ENCODE measurements at regions not wholly inside any gene's neighbourhood (a gene's known extent, or its start where the extent isn't known, plus 50 kb on each side); places are given as distances from the start of the nearest gene placed in this dataset.

DNA sequence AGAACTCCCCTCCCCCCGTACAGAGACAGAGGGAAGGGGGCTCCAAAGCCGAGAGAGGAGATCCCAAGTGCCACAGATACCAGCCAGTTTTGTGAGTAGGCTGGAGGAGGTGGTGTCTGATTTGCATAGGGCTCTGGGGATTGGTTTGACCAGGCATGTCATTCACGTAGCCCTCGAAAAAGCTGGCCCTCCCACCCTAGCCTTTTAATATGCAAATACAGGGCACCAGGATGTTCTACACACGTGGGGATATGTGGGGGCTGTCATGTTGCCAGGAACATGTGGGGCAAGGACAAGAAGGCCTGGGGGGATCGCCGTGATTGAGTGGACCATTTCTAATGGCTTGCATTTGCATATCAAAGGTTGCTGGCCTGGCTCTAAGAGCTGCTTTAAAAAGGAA is 272.9 kb downstream of the PPP1R2C start:
- no peak overlapping the region for H3K4me2 ChIP-seq (ENCODE audit: low read depth, low read length, poor library complexity, severe bottlenecking)
- H3K79me2 ChIP-seq (ENCODE audit: insufficient read depth, low read length), result no peaks in the 10 kb centered on the region
- no peak overlapping the region for H3K4me3 ChIP-seq (ENCODE audit: insufficient read depth, low read length, poor library complexity, severe bottlenecking)
- H3K36me3 ChIP-seq (ENCODE audit: low read length), result no peaks in the 10 kb centered on the region
- no peaks in the 10 kb centered on the region for H4K20me1 ChIP-seq (ENCODE audit: low read depth, low read length)
- no peaks in the 10 kb centered on the region for H3K9me2 ChIP-seq (replicated peaks; ENCODE audit: insufficient read depth, low read length)
- H3K9ac ChIP-seq (ENCODE audit: low read length), result no peak overlapping the region
- no peaks in the 10 kb centered on the region for H3K27me3 ChIP-seq (ENCODE audit: low read length)
- no peak overlapping the region for H3K27ac ChIP-seq (ENCODE audit: low read depth, low read length)
- H2AFZ ChIP-seq (ENCODE audit: low read depth, low read length, severe bottlenecking), result no peak overlapping the region
- no peaks in the 10 kb centered on the region for H3F3A ChIP-seq (ENCODE audit: insufficient read depth)
- no peak for TF ChIP-seq EZH2phosphoT487 (conservative IDR thresholded peaks at IDR 0.05; ENCODE audit: low read length)
- no peak for TF ChIP-seq CTCF (IDR thresholded peaks at IDR 0.05; ENCODE audit: insufficient read depth, low read length, poor library complexity, severe bottlenecking)
- no peaks in the 10 kb centered on the region for H3K9me3 ChIP-seq (ENCODE audit: insufficient read depth, low read length)

- no peaks in the 10 kb centered on the region for H3K79me2 ChIP-seq (ENCODE audit: insufficient read depth, low read length)
- no peak overlapping the region for H3K27ac ChIP-seq (ENCODE audit: low read depth, low read length)
- no peaks in the 10 kb centered on the region for H3K36me3 ChIP-seq (ENCODE audit: low read length)
- H3K9me3 ChIP-seq (ENCODE audit: insufficient read depth, low read length), result no peaks in the 10 kb centered on the region
- no peaks in the 10 kb centered on the region for H3K9me2 ChIP-seq (replicated peaks; ENCODE audit: insufficient read depth, low read length)
- H4K20me1 ChIP-seq (ENCODE audit: low read depth, low read length), result no peaks in the 10 kb centered on the region
- no peak overlapping the region for H3K4me2 ChIP-seq (ENCODE audit: low read depth, low read length, poor library complexity, severe bottlenecking)
- no peak overlapping the region for H3K4me3 ChIP-seq (ENCODE audit: insufficient read depth, low read length, poor library complexity, severe bottlenecking)
- H3F3A ChIP-seq (ENCODE audit: insufficient read depth), result no peaks in the 10 kb centered on the region
- TF ChIP-seq EZH2phosphoT487 (conservative IDR thresholded peaks at IDR 0.05; ENCODE audit: low read length) (no peak), CTCF (IDR thresholded peaks at IDR 0.05; ENCODE audit: insufficient read depth, low read length, poor library complexity, severe bottlenecking) (no peak)
- H2AFZ ChIP-seq (ENCODE audit: low read depth, low read length, severe bottlenecking), result no peak overlapping the region
- no peak overlapping the region for H3K9ac ChIP-seq (ENCODE audit: low read length)
- H3K27me3 ChIP-seq (ENCODE audit: low read length), result no peaks in the 10 kb centered on the region
Observed at GRCh38 chrX:42499620-42500019, 278.3 kb downstream of the PPP1R2C start.

GRCh38 chrX:42497356-42497755 is 280.6 kb downstream of the PPP1R2C start:
- Histone ChIP-seq H3K36me3 (ENCODE audit: low read length) (no peaks in the 10 kb centered on the region), H3K4me3 (ENCODE audit: insufficient read depth, low read length, poor library complexity, severe bottlenecking) (no peak overlapping the region), H3F3A (ENCODE audit: insufficient read depth) (no peaks in the 10 kb centered on the region), H3K9ac (ENCODE audit: low read length) (no peak overlapping the region), H2AFZ (ENCODE audit: low read depth, low read length, severe bottlenecking) (no peak overlapping the region), H4K20me1 (ENCODE audit: low read depth, low read length) (no peaks in the 10 kb centered on the region), H3K27me3 (ENCODE audit: low read length) (no peaks in the 10 kb centered on the region), H3K27ac (ENCODE audit: low read depth, low read length) (no peak overlapping the region), H3K79me2 (ENCODE audit: insufficient read depth, low read length) (no peaks in the 10 kb centered on the region), H3K9me3 (ENCODE audit: insufficient read depth, low read length) (no peaks in the 10 kb centered on the region), H3K9me2 (replicated peaks; ENCODE audit: insufficient read depth, low read length) (no peaks in the 10 kb centered on the region), H3K4me2 (ENCODE audit: low read depth, low read length, poor library complexity, severe bottlenecking) (no peak overlapping the region)
- TF ChIP-seq CTCF (IDR thresholded peaks at IDR 0.05; ENCODE audit: insufficient read depth, low read length, poor library complexity, severe bottlenecking), result no peak

DNA sequence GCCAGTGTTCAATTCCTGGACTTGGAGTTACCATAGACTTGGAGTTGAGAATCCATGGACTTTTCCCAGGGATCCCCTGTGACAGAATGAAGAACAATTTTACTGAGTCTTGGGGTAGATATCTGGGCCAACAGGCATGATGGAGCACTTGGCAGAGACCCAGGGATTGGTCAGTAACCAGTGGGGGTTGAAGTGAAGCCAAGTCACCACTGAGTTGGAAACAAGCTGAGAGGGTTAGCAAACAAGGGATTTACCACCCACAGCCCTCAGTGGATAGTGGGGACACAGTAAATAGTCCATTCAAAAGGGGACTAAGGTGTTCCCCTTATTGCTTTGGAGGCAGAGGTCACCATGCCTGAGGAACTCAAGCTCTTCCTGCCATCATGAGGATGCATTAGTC is 281.7 kb downstream of the PPP1R2C start:
- H3K36me3 ChIP-seq (ENCODE audit: low read length), result no peaks in the 10 kb centered on the region
- no peak overlapping the region for H2AFZ ChIP-seq (ENCODE audit: low read depth, low read length, severe bottlenecking)
- TF ChIP-seq CTCF (IDR thresholded peaks at IDR 0.05; ENCODE audit: insufficient read depth, low read length, poor library complexity, severe bottlenecking) (no peak), EZH2phosphoT487 (conservative IDR thresholded peaks at IDR 0.05; ENCODE audit: low read length) (no peak)
- H3K27ac ChIP-seq (ENCODE audit: low read depth, low read length), result no peak overlapping the region
- no peaks in the 10 kb centered on the region for H4K20me1 ChIP-seq (ENCODE audit: low read depth, low read length)
- no peaks in the 10 kb centered on the region for H3F3A ChIP-seq (ENCODE audit: insufficient read depth)
- H3K4me3 ChIP-seq (ENCODE audit: insufficient read depth, low read length, poor library complexity, severe bottlenecking), result no peak overlapping the region
- H3K79me2 ChIP-seq (ENCODE audit: insufficient read depth, low read length), result no peaks in the 10 kb centered on the region
- no peaks in the 10 kb centered on the region for H3K9me3 ChIP-seq (ENCODE audit: insufficient read depth, low read length)
- no peaks in the 10 kb centered on the region for H3K9me2 ChIP-seq (replicated peaks; ENCODE audit: insufficient read depth, low read length)
- no peak overlapping the region for H3K4me2 ChIP-seq (ENCODE audit: low read depth, low read length, poor library complexity, severe bottlenecking)
- H3K9ac ChIP-seq (ENCODE audit: low read length), result no peak overlapping the region
- H3K27me3 ChIP-seq (ENCODE audit: low read length), result no peaks in the 10 kb centered on the region

Measured in SU-DHL-6 (cell line).